ENCODE measurements at regions not wholly inside any gene's neighbourhood (a gene's known extent, or its start where the extent isn't known, plus 50 kb on each side); places are given as distances from the start of the nearest gene placed in this dataset.
A peak's percentile ranks its signal among the peaks of the same experiment; 100 is the strongest.

- H3K36me3 ChIP-seq (ENCODE audit: control insufficient read depth in 1 of 2, insufficient read depth in 2 of 2, low read length in 2 of 2) = no peaks in the 10 kb centered on the region; a peak in 1 of 4 replicates
- H3K4me2 ChIP-seq (ENCODE audit: low read length) = no peak overlapping the region
- H3K9ac ChIP-seq (ENCODE audit: low read length) = no peak overlapping the region
- no peak overlapping the region for H2AFZ ChIP-seq (ENCODE audit: low read depth, low read length, poor library complexity, severe bottlenecking)
- BruUV-seq (replicated peaks) = no TSS peak
- ChIA-PET RAD21 (ENCODE audit: low non-redundant PET in 1 of 2, low total read pairs in 2 of 2, uncharacterized antibody in 2 of 2, unreplicated experiment in 2 of 2) (no interaction called here), POLR2A (no interaction called here), CTCF (no interaction called here)
- peaks cover 3 to 14% of the 10 kb centered on the region in 2 experiments; a peak in 1 of 4 replicates for H3K4me1 ChIP-seq (ENCODE audit: control insufficient read depth in 1 of 2, insufficient read depth in 2 of 2, low read length in 2 of 2)
- TF ChIP-seq ZNF274 (IDR thresholded peaks at IDR 0.05; ENCODE audit: low read depth, low read length) (no peak), REST (IDR thresholded peaks at IDR 0.05; ENCODE audit: low read depth) (no peak), ZFX (IDR thresholded peaks at IDR 0.05) (no peak), CBX3 (IDR thresholded peaks at IDR 0.05; ENCODE audit: low read depth) (no peak), ZBTB33 (IDR thresholded peaks at IDR 0.05; ENCODE audit: extremely low read depth, insufficient replicate concordance, low read length) (no peak), SP1 (IDR thresholded peaks at IDR 0.05; ENCODE audit: low read depth) (no peak), CTCF (IDR thresholded peaks at IDR 0.05 in 2 of 3, conservative IDR thresholded peaks at IDR 0.05 in 1 of 3; ENCODE audit: borderline replicate concordance in 1 of 3, insufficient read depth in 1 of 3, low read depth in 2 of 3, low read length in 2 of 3) (no peak), TCF7L2 (IDR thresholded peaks at IDR 0.05; ENCODE audit: borderline replicate concordance, extremely low read depth, insufficient read depth, insufficient read length) (no peak), EZH2 (IDR thresholded peaks at IDR 0.05) (no peak), RAD21 (IDR thresholded peaks at IDR 0.05; ENCODE audit: low read depth) (no peak), SIN3A (IDR thresholded peaks at IDR 0.05; ENCODE audit: low read depth) (no peak), EGR1 (IDR thresholded peaks at IDR 0.05; ENCODE audit: low read depth) (no peak), JUND (IDR thresholded peaks at IDR 0.05) (no peak)
- H3K27me3 ChIP-seq (ENCODE audit: insufficient read depth, low read length) = no peaks in the 10 kb centered on the region
- ATAC-seq (peak; percentile 57; the same call in 1 of the 2 replicates), DNase-seq (ENCODE audit: low read depth, low spot score) (no peak)
- intact Hi-C loops (cut with micrococcal nuclease) = no loop called here
- no peaks in the 10 kb centered on the region for H3K9me3 ChIP-seq (ENCODE audit: control insufficient read depth in 1 of 2, insufficient read depth in 1 of 2, low read depth in 1 of 2, low read length in 2 of 2)
- H3K79me2 ChIP-seq (ENCODE audit: insufficient read depth, low read length) = no peaks in the 10 kb centered on the region
- H4K20me1 ChIP-seq (ENCODE audit: insufficient read depth) = no peaks in the 10 kb centered on the region
- H3K27ac ChIP-seq (ENCODE audit: low read depth, low read length) = no peak overlapping the region
- H3K4me3 ChIP-seq (replicated peaks in 1 of 2; ENCODE audit: low read depth in 1 of 2, low read length in 2 of 2) = no peak overlapping the region
- H3K9me2 ChIP-seq (ENCODE audit: insufficient read depth) = no peaks in the 10 kb centered on the region
These were observed 375.1 kb downstream of the GRIN2B start for GRCh38 chr12:13606290-13606689.

All from HCT116 (cell line).